ENCODE measurements at regions not wholly inside any gene's neighbourhood (a gene's known extent, or its start where the extent isn't known, plus 50 kb on each side); places are given as distances from the start of the nearest gene placed in this dataset.

- no peaks in the 10 kb centered on the region for H3K9me1 ChIP-seq (ENCODE audit: control insufficient read depth, insufficient read depth, low read length)
- H3K27me3 ChIP-seq (ENCODE audit: control insufficient read depth in 2 of 2, insufficient read depth in 2 of 2, low read length in 2 of 2) = no peaks in the 10 kb centered on the region
- FAIRE-seq (no peak), ATAC-seq (no peak), DNase-seq (ENCODE audit: extremely low read depth in 1 of 4, low spot score in 3 of 4) (no peak)
- 0 out of 2 replicates have a peak, but pooled peaks cover 5% of the 10 kb centered on the region for H3K9me3 ChIP-seq (replicated peaks; ENCODE audit: control insufficient read depth, insufficient read depth, low read depth, low read length)
- H3K79me2 ChIP-seq (ENCODE audit: control insufficient read depth, insufficient read depth, low read length) = no peaks in the 10 kb centered on the region
- ChIA-PET CTCF (ENCODE audit: low intra/inter-chr PET ratio) (no interaction called here), POLR2A (interaction anchor here (0.6 kb wide), 1 partner anchor 157 kb away, joined by 3 read pairs; no protein-coding TSS in a partner anchor)
- TF ChIP-seq TFAM (CRISPR knock-in tag; conservative IDR thresholded peaks at IDR 0.05) = no peak
- TF ChIP-seq SMC3 (conservative IDR thresholded peaks at IDR 0.05; ENCODE audit: insufficient read depth, low read depth, low read length) = no peak
- no peak for TF ChIP-seq HMGN3 (IDR thresholded peaks at IDR 0.05; ENCODE audit: borderline replicate concordance, extremely low read depth, insufficient read length, low read depth, low read length)
- TF ChIP-seq TSC22D4 (tag; IDR thresholded peaks at IDR 0.05) = no peak
- TF ChIP-seq, protein P1, sequence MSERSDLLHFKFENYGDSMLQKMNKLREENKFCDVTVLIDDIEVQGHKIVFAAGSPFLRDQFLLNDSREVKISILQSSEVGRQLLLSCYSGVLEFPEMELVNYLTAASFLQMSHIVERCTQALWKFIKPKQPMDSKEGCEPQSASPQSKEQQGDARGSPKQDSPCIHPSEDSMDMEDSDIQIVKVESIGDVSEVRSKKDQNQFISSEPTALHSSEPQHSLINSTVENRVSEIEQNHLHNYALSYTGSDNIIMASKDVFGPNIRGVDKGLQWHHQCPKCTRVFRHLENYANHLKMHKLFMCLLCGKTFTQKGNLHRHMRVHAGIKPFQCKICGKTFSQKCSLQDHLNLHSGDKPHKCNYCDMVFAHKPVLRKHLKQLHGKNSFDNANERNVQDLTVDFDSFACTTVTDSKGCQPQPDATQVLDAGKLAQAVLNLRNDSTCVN (CRISPR knock-in tag; IDR thresholded peaks at IDR 0.05) = no peak
- TF ChIP-seq, protein P2, sequence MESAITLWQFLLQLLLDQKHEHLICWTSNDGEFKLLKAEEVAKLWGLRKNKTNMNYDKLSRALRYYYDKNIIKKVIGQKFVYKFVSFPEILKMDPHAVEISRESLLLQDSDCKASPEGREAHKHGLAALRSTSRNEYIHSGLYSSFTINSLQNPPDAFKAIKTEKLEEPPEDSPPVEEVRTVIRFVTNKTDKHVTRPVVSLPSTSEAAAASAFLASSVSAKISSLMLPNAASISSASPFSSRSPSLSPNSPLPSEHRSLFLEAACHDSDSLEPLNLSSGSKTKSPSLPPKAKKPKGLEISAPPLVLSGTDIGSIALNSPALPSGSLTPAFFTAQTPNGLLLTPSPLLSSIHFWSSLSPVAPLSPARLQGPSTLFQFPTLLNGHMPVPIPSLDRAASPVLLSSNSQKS (CRISPR knock-in tag; IDR thresholded peaks at IDR 0.05) = no peak
- no peak for TF ChIP-seq ZNF324 (CRISPR knock-in tag; IDR thresholded peaks at IDR 0.05)
- TF ChIP-seq, protein P3, sequence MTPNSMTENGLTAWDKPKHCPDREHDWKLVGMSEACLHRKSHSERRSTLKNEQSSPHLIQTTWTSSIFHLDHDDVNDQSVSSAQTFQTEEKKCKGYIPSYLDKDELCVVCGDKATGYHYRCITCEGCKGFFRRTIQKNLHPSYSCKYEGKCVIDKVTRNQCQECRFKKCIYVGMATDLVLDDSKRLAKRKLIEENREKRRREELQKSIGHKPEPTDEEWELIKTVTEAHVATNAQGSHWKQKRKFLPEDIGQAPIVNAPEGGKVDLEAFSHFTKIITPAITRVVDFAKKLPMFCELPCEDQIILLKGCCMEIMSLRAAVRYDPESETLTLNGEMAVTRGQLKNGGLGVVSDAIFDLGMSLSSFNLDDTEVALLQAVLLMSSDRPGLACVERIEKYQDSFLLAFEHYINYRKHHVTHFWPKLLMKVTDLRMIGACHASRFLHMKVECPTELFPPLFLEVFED (CRISPR knock-in tag; conservative IDR thresholded peaks at IDR 0.05) = no peak
- TF ChIP-seq SMAD2 (IDR thresholded peaks at IDR 0.05; ENCODE audit: low read depth, low read length) = no peak
- TF ChIP-seq ILK (tag; IDR thresholded peaks at IDR 0.05; ENCODE audit: borderline replicate concordance, low read depth) = no peak
- no peak for TF ChIP-seq KLF10 (CRISPR knock-in tag; IDR thresholded peaks at IDR 0.05)
- no peak for TF ChIP-seq KLF16 (IDR thresholded peaks at IDR 0.05)
- no peak for TF ChIP-seq CREM (IDR thresholded peaks at IDR 0.05; ENCODE audit: low read depth)
- no peaks in the 10 kb centered on the region for H3K36me3 ChIP-seq (ENCODE audit: control insufficient read depth, insufficient read depth, low read length)
- 2% methylated on average over 3 of the region's 3 CpGs for WGBS (ENCODE audit: insufficient coverage, low coverage, missing lambda C conversion rate)
- H3K4me2 ChIP-seq (ENCODE audit: insufficient read depth, low read length) = no peak overlapping the region
- H3K9ac ChIP-seq (ENCODE audit: insufficient read depth in 1 of 2, low read depth in 2 of 2, low read length in 2 of 2) = no peak overlapping the region
- intact Hi-C loops (cut with micrococcal nuclease) (no loop called here), in situ Hi-C loops (cut with MboI) (no loop called here)
- no TSS peak for BruUV-seq (replicated peaks)
- H3K27ac ChIP-seq (ENCODE audit: extremely low read depth, low read depth, low read length) = no peak overlapping the region
- H3K4me3 ChIP-seq = no peak overlapping the region
- H4K20me1 ChIP-seq (replicated peaks; ENCODE audit: control insufficient read depth, insufficient read depth, low read length) = no peaks in the 10 kb centered on the region
- H2AFZ ChIP-seq (ENCODE audit: low read depth, low read length) = no peak overlapping the region
- H3K4me1 ChIP-seq (replicated peaks in 1 of 2; ENCODE audit: control insufficient read depth in 2 of 2, insufficient read depth in 2 of 2, low read length in 2 of 2) = no peaks in the 10 kb centered on the region
Observed at GRCh38 chr7:85748861-85749260, 562.0 kb upstream of the SEMA3D start.

Measured in K562 (cell line).